ENCODE measurements at regions not wholly inside any gene's neighbourhood (a gene's known extent, or its start where the extent isn't known, plus 50 kb on each side); places are given as distances from the start of the nearest gene placed in this dataset.

- Histone ChIP-seq H3K27ac (no peak overlapping the region), H3K9me3 (no peaks in the 10 kb centered on the region), H3K4me3 (no peak overlapping the region), H3K27me3 (no peaks in the 10 kb centered on the region), H3K4me1 (no peaks in the 10 kb centered on the region), H3K36me3 (no peaks in the 10 kb centered on the region)
- no peak for TF ChIP-seq POLR2A (IDR thresholded peaks at IDR 0.05)
- WGBS, 2 donors: 71 to 75% methylated on average over 3 of the region's 3 CpGs
- no peak for DNase-seq
- no peak for ATAC-seq (ENCODE audit: low FRiP score in 2 of 2)
Measured at GRCh38 chr4:43918377-43918776, 530.2 kb downstream of the KCTD8 start.

GRCh38 chr4:43932448-43932847 lies 516.2 kb downstream of the KCTD8 start:
- DNase-seq: no peak
- H3K4me3 ChIP-seq: no peak overlapping the region
- H3K27ac ChIP-seq: no peak overlapping the region
- no peaks in the 10 kb centered on the region for H3K9me3 ChIP-seq
- H3K27me3 ChIP-seq: no peaks in the 10 kb centered on the region
- WGBS, 2 donors: 52 to 61% methylated on average over 2 of the region's 2 CpGs
- no peaks in the 10 kb centered on the region for H3K4me1 ChIP-seq
- H3K36me3 ChIP-seq: no peaks in the 10 kb centered on the region
- TF ChIP-seq CTCF (IDR thresholded peaks at IDR 0.05) (no peak), POLR2AphosphoS5 (IDR thresholded peaks at IDR 0.05) (no peak), POLR2A (IDR thresholded peaks at IDR 0.05) (no peak), EP300 (IDR thresholded peaks at IDR 0.05) (no peak)
- no peak for ATAC-seq (ENCODE audit: low FRiP score in 2 of 2)

GRCh38 chr4:43943998-43944397 lies 504.6 kb downstream of the KCTD8 start:
- H3K4me1 ChIP-seq: no peaks in the 10 kb centered on the region
- no peak overlapping the region for H3K27ac ChIP-seq
- H3K9me3 ChIP-seq: no peaks in the 10 kb centered on the region
- DNase-seq: no peak
- H3K36me3 ChIP-seq: no peaks in the 10 kb centered on the region
- TF ChIP-seq CTCF (IDR thresholded peaks at IDR 0.05): no peak
- no peak for TF ChIP-seq POLR2AphosphoS5 (IDR thresholded peaks at IDR 0.05)
- TF ChIP-seq EP300 (IDR thresholded peaks at IDR 0.05): no peak
- no peak for TF ChIP-seq POLR2A (IDR thresholded peaks at IDR 0.05)
- H3K27me3 ChIP-seq: no peaks in the 10 kb centered on the region
- no peak overlapping the region for H3K4me3 ChIP-seq
- no peak for ATAC-seq (ENCODE audit: low FRiP score in 2 of 2)
- WGBS, 2 donors: 67 to 72% methylated on average over 1 of the region's 1 CpG

GRCh38 chr4:43959976-43960375 lies 488.6 kb downstream of the KCTD8 start:
- Histone ChIP-seq H3K36me3 (no peaks in the 10 kb centered on the region), H3K27ac (no peak overlapping the region), H3K4me1 (no peaks in the 10 kb centered on the region), H3K9me3 (no peaks in the 10 kb centered on the region), H3K4me3 (no peak overlapping the region), H3K27me3 (no peaks in the 10 kb centered on the region)
- DNase-seq (no peak), ATAC-seq (ENCODE audit: low FRiP score in 2 of 2) (no peak)
- TF ChIP-seq POLR2AphosphoS5 (IDR thresholded peaks at IDR 0.05) (no peak), CTCF (IDR thresholded peaks at IDR 0.05) (no peak), POLR2A (IDR thresholded peaks at IDR 0.05) (no peak), EP300 (IDR thresholded peaks at IDR 0.05) (no peak)
- whole genome bisulfite sequencing, 2 donors: 64 to 66% methylated on average over 1 of the region's 1 CpG

- ATAC-seq (ENCODE audit: low FRiP score in 2 of 2) (no peak), DNase-seq (peak in 1 of 2 donors; percentile 45)
- no peak for TF ChIP-seq POLR2AphosphoS5 (IDR thresholded peaks at IDR 0.05)
- no peak for TF ChIP-seq POLR2A (IDR thresholded peaks at IDR 0.05)
- TF ChIP-seq CTCF (IDR thresholded peaks at IDR 0.05): no peak
- no peak for TF ChIP-seq EP300 (IDR thresholded peaks at IDR 0.05)
- no peaks in the 10 kb centered on the region for H3K4me1 ChIP-seq
- H3K27ac ChIP-seq: no peak overlapping the region
- H3K27me3 ChIP-seq: no peaks in the 10 kb centered on the region
- H3K9me3 ChIP-seq: no peaks in the 10 kb centered on the region
- 91 to 97% methylated on average over 8 to 9 of the region's 9 CpGs for WGBS, 2 donors
- H3K36me3 ChIP-seq: no peaks in the 10 kb centered on the region
- H3K4me3 ChIP-seq: no peak overlapping the region
Measured at GRCh38 chr4:43968011-43968410, 480.6 kb downstream of the KCTD8 start.
